ENCODE measurements at regions not wholly inside any gene's neighbourhood (a gene's known extent, or its start where the extent isn't known, plus 50 kb on each side); places are given as distances from the start of the nearest gene placed in this dataset.
"Not testable (repeated sequence)": the region's sequence is repeated elsewhere in the genome, so short reads cannot be mapped to it uniquely, and the experiment has no call there.

- Mint-ChIP-seq H3K27ac (no peak overlapping the region), H3K36me3 (no peaks in the 10 kb centered on the region), H3K9me3 (peaks cover 13% of the 10 kb centered on the region), H3K4me3 (no peak overlapping the region), H3K27me3 (no peaks in the 10 kb centered on the region), H3K4me1 (no peaks in the 10 kb centered on the region)
- CTCF ChIA-PET: no interaction called here
- DNase-seq: no peak
Measured at GRCh38 chr19:28314287-28314686, 898.7 kb downstream of the UQCRFS1 start.

- Mint-ChIP-seq H3K4me3 (no peak overlapping the region), H3K27me3 (no peaks in the 10 kb centered on the region), H3K27ac (no peak overlapping the region), H3K4me1 (no peaks in the 10 kb centered on the region), H3K9me3 (peaks cover 14% of the 10 kb centered on the region), H3K36me3 (no peaks in the 10 kb centered on the region)
- CTCF ChIA-PET: no interaction called here
- no peak for DNase-seq
Measured at GRCh38 chr19:28313633-28314032, 899.3 kb downstream of the UQCRFS1 start.

GRCh38 chr19:28312269-28312668 lies 900.7 kb downstream of the UQCRFS1 start:
- DNase-seq: no peak
- H3K36me3 Mint-ChIP-seq: no peaks in the 10 kb centered on the region
- CTCF ChIA-PET: no interaction called here
- no peaks in the 10 kb centered on the region for H3K4me1 Mint-ChIP-seq
- H3K9me3 Mint-ChIP-seq: peaks cover 19% of the 10 kb centered on the region
- no peak overlapping the region for H3K4me3 Mint-ChIP-seq
- no peak overlapping the region for H3K27ac Mint-ChIP-seq
- no peaks in the 10 kb centered on the region for H3K27me3 Mint-ChIP-seq

- H3K4me3 Mint-ChIP-seq, CTCF ChIA-PET, H3K36me3 Mint-ChIP-seq, H3K4me1 Mint-ChIP-seq, H3K27ac Mint-ChIP-seq, DNase-seq, H3K27me3 Mint-ChIP-seq: not testable (repeated sequence)
- peaks cover 17% of the 10 kb centered on the region for H3K9me3 Mint-ChIP-seq
Measured at GRCh38 chr19:28310829-28311228, 902.1 kb downstream of the UQCRFS1 start.

GRCh38 chr19:28309070-28309469 lies 903.9 kb downstream of the UQCRFS1 start:
- Mint-ChIP-seq H3K36me3 (no peaks in the 10 kb centered on the region), H3K9me3 (peaks cover 21% of the 10 kb centered on the region)
- CTCF ChIA-PET: no interaction called here

GRCh38 chr19:28307963-28308362 lies 905.0 kb downstream of the UQCRFS1 start:
- Mint-ChIP-seq H3K9me3 (peaks cover 21% of the 10 kb centered on the region), H3K27ac (no peak overlapping the region), H3K4me3 (no peak overlapping the region), H3K36me3 (no peaks in the 10 kb centered on the region), H3K27me3 (no peaks in the 10 kb centered on the region), H3K4me1 (no peaks in the 10 kb centered on the region)
- CTCF ChIA-PET: interaction anchor here (1.6 kb wide), 1 partner anchor 19 kb away, joined by 3 read pairs; no protein-coding TSS in a partner anchor
- no peak for DNase-seq

More at GRCh38 chr19:28309070-28309469, 903.9 kb downstream of the UQCRFS1 start:
- Mint-ChIP-seq H3K4me3 (no peak overlapping the region), H3K4me1 (no peaks in the 10 kb centered on the region), H3K27ac (no peak overlapping the region), H3K27me3 (no peaks in the 10 kb centered on the region)
- no peak for DNase-seq

GRCh38 chr19:28307487-28307886 lies 905.5 kb downstream of the UQCRFS1 start:
- no peaks in the 10 kb centered on the region for H3K36me3 Mint-ChIP-seq
- CTCF ChIA-PET: interaction anchor here (1.6 kb wide), 1 partner anchor 19 kb away, joined by 3 read pairs; no protein-coding TSS in a partner anchor
- H3K4me3 Mint-ChIP-seq: no peak overlapping the region
- no peak overlapping the region for H3K27ac Mint-ChIP-seq
- no peaks in the 10 kb centered on the region for H3K27me3 Mint-ChIP-seq
- peaks cover 23% of the 10 kb centered on the region for H3K9me3 Mint-ChIP-seq
- no peak for DNase-seq
- H3K4me1 Mint-ChIP-seq: no peaks in the 10 kb centered on the region

- Mint-ChIP-seq H3K4me1 (no peaks in the 10 kb centered on the region), H3K27ac (no peak overlapping the region), H3K36me3 (no peaks in the 10 kb centered on the region), H3K27me3 (no peaks in the 10 kb centered on the region), H3K9me3 (peaks cover 17% of the 10 kb centered on the region), H3K4me3 (no peak overlapping the region)
- CTCF ChIA-PET: no interaction called here
- DNase-seq: no peak
Measured at GRCh38 chr19:28305513-28305912, 907.4 kb downstream of the UQCRFS1 start.

- Mint-ChIP-seq H3K27ac (no peak overlapping the region), H3K4me3 (no peak overlapping the region), H3K27me3 (no peaks in the 10 kb centered on the region), H3K4me1 (no peaks in the 10 kb centered on the region), H3K9me3 (peaks cover 14% of the 10 kb centered on the region), H3K36me3 (no peaks in the 10 kb centered on the region)
- no peak for DNase-seq
- CTCF ChIA-PET: no interaction called here
Measured at GRCh38 chr19:28303502-28303901, 909.4 kb downstream of the UQCRFS1 start.

- CTCF ChIA-PET: no interaction called here
Measured at GRCh38 chr19:28301961-28302360, 911.0 kb downstream of the UQCRFS1 start.

GRCh38 chr19:28301463-28301862 lies 911.5 kb downstream of the UQCRFS1 start:
- Mint-ChIP-seq H3K27ac (no peak overlapping the region), H3K27me3 (no peaks in the 10 kb centered on the region), H3K4me3 (no peak overlapping the region), H3K9me3 (peaks cover 9% of the 10 kb centered on the region), H3K36me3 (no peaks in the 10 kb centered on the region), H3K4me1 (no peaks in the 10 kb centered on the region)
- DNase-seq: no peak
- CTCF ChIA-PET: no interaction called here

More at GRCh38 chr19:28301961-28302360, 911.0 kb downstream of the UQCRFS1 start:
- no peaks in the 10 kb centered on the region for H3K27me3 Mint-ChIP-seq
- H3K9me3 Mint-ChIP-seq: peaks cover 9% of the 10 kb centered on the region
- H3K36me3 Mint-ChIP-seq: no peaks in the 10 kb centered on the region
- DNase-seq: no peak
- no peaks in the 10 kb centered on the region for H3K4me1 Mint-ChIP-seq
- H3K27ac Mint-ChIP-seq: no peak overlapping the region
- H3K4me3 Mint-ChIP-seq: no peak overlapping the region

GRCh38 chr19:28299649-28300048 lies 913.3 kb downstream of the UQCRFS1 start:
- no peak overlapping the region for H3K27ac Mint-ChIP-seq
- no peak for DNase-seq
- no peaks in the 10 kb centered on the region for H3K4me1 Mint-ChIP-seq
- no peaks in the 10 kb centered on the region for H3K27me3 Mint-ChIP-seq
- CTCF ChIA-PET: no interaction called here
- H3K4me3 Mint-ChIP-seq: no peak overlapping the region
- peaks cover 8% of the 10 kb centered on the region for H3K9me3 Mint-ChIP-seq
- no peaks in the 10 kb centered on the region for H3K36me3 Mint-ChIP-seq

- H3K9me3 Mint-ChIP-seq: peaks cover 12% of the 10 kb centered on the region
- H3K27me3 Mint-ChIP-seq: no peaks in the 10 kb centered on the region
- no peaks in the 10 kb centered on the region for H3K36me3 Mint-ChIP-seq
- DNase-seq: no peak
- no peaks in the 10 kb centered on the region for H3K4me1 Mint-ChIP-seq
- no peak overlapping the region for H3K4me3 Mint-ChIP-seq
- H3K27ac Mint-ChIP-seq: no peak overlapping the region
- CTCF ChIA-PET: no interaction called here
Measured at GRCh38 chr19:28297586-28298157, 915.3 kb downstream of the UQCRFS1 start.

GRCh38 chr19:28297036-28297435 lies 915.9 kb downstream of the UQCRFS1 start:
- no peaks in the 10 kb centered on the region for H3K4me1 Mint-ChIP-seq
- peaks cover 12% of the 10 kb centered on the region for H3K9me3 Mint-ChIP-seq
- H3K36me3 Mint-ChIP-seq: no peaks in the 10 kb centered on the region
- H3K27ac Mint-ChIP-seq: no peak overlapping the region
- no peak for DNase-seq
- CTCF ChIA-PET: no interaction called here
- H3K4me3 Mint-ChIP-seq: no peak overlapping the region
- no peaks in the 10 kb centered on the region for H3K27me3 Mint-ChIP-seq

- Mint-ChIP-seq H3K4me3 (no peak overlapping the region), H3K27me3 (no peaks in the 10 kb centered on the region), H3K27ac (no peak overlapping the region), H3K4me1 (no peaks in the 10 kb centered on the region), H3K9me3 (peaks cover 16% of the 10 kb centered on the region), H3K36me3 (no peaks in the 10 kb centered on the region)
- DNase-seq: no peak
- CTCF ChIA-PET: no interaction called here
Measured at GRCh38 chr19:28296506-28296905, 916.4 kb downstream of the UQCRFS1 start.

GRCh38 chr19:28294975-28295374 lies 918.0 kb downstream of the UQCRFS1 start:
- H3K36me3 Mint-ChIP-seq, DNase-seq, H3K4me3 Mint-ChIP-seq, CTCF ChIA-PET, H3K4me1 Mint-ChIP-seq, H3K27ac Mint-ChIP-seq, H3K27me3 Mint-ChIP-seq: not testable (repeated sequence)
- H3K9me3 Mint-ChIP-seq: peaks cover 16% of the 10 kb centered on the region
